ENCODE measurements at regions not wholly inside any gene's neighbourhood (a gene's known extent, or its start where the extent isn't known, plus 50 kb on each side); places are given as distances from the start of the nearest gene placed in this dataset.

DNA sequence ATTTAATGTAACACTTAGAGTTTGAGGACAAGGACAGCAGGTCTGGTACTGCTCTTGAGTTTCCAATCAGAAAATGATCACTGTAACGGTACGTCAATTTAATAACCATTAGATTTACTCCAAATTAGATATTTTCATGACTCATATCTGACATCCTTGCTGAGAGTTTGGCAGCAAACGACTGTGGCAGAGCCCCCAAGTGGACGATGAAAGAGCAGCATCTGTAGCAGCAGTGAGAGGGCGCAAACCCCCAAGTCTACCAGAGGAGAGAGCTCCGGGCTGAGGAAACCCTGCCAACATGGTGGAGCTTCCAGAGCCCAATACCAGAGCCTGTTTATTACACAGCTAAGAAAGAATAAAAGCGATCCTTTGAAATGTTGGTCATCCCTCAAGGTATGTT lies 73.2 kb upstream of the EPB41L4A start:
- ATAC-seq (peak; percentile 99), DNase-seq (ENCODE audit: extremely low read depth in 1 of 4, low spot score in 3 of 4) (peak; percentile 35 to 67 (median 48)), FAIRE-seq (peak; percentile 83)
- Histone ChIP-seq H3K9me1 (ENCODE audit: control insufficient read depth, insufficient read depth, low read length) (no peaks in the 10 kb centered on the region), H2AFZ (ENCODE audit: low read depth, low read length) (no peak overlapping the region), H3K9me3 (replicated peaks; ENCODE audit: control insufficient read depth, insufficient read depth, low read depth, low read length) (no peaks in the 10 kb centered on the region), H3K4me3 (no peak overlapping the region), H3K4me1 (replicated peaks in 1 of 2; ENCODE audit: control insufficient read depth in 2 of 2, insufficient read depth in 2 of 2, low read length in 2 of 2) (no peaks in the 10 kb centered on the region), H3K36me3 (ENCODE audit: control insufficient read depth, insufficient read depth, low read length) (no peaks in the 10 kb centered on the region), H3K9ac (ENCODE audit: insufficient read depth in 1 of 2, low read depth in 2 of 2, low read length in 2 of 2) (no peak overlapping the region), H3K4me2 (ENCODE audit: insufficient read depth, low read length) (no peak overlapping the region), H3K27me3 (ENCODE audit: control insufficient read depth in 2 of 2, insufficient read depth in 2 of 2, low read length in 2 of 2) (no peaks in the 10 kb centered on the region; a peak in 1 of 5 replicates), H3K27ac (ENCODE audit: extremely low read depth, low read depth, low read length) (no peak overlapping the region), H4K20me1 (replicated peaks; ENCODE audit: control insufficient read depth, insufficient read depth, low read length) (no peaks in the 10 kb centered on the region), H3K79me2 (ENCODE audit: control insufficient read depth, insufficient read depth, low read length) (no peaks in the 10 kb centered on the region)
- WGBS (ENCODE audit: insufficient coverage, low coverage, missing lambda C conversion rate) = 0% methylated on average over 7 of the region's 7 CpGs
- POLR2A ChIA-PET = no interaction called here
- BruUV-seq (replicated peaks) = no TSS peak
- in situ Hi-C loops (cut with MboI) = no loop called here
- CTCF ChIA-PET (ENCODE audit: low intra/inter-chr PET ratio) = interaction anchor here (0.7 kb wide), 1 partner anchor 181 kb away, joined by 3 read pairs; no protein-coding TSS in a partner anchor
- intact Hi-C loops (cut with micrococcal nuclease) = loop anchor here (10.0 kb wide), 1 partner anchor 53 kb away; no protein-coding TSS in a partner anchor
- TF ChIP-seq MXI1 (IDR thresholded peaks at IDR 0.05; ENCODE audit: low read depth, low read length) = no peak
- peak; percentile 35 to 59; a peak in 3 of 4 replicates for TF ChIP-seq RAD21 (CRISPR knock-in tag; conservative IDR thresholded peaks at IDR 0.05 in 1 of 2, IDR thresholded peaks at IDR 0.05 in 1 of 2)
- TF ChIP-seq SMC3 (conservative IDR thresholded peaks at IDR 0.05; ENCODE audit: insufficient read depth, low read depth, low read length) = peak; percentile 63
- TF ChIP-seq, protein P1, sequence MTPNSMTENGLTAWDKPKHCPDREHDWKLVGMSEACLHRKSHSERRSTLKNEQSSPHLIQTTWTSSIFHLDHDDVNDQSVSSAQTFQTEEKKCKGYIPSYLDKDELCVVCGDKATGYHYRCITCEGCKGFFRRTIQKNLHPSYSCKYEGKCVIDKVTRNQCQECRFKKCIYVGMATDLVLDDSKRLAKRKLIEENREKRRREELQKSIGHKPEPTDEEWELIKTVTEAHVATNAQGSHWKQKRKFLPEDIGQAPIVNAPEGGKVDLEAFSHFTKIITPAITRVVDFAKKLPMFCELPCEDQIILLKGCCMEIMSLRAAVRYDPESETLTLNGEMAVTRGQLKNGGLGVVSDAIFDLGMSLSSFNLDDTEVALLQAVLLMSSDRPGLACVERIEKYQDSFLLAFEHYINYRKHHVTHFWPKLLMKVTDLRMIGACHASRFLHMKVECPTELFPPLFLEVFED (CRISPR knock-in tag; conservative IDR thresholded peaks at IDR 0.05) = no peak
- TF ChIP-seq, protein P2, sequence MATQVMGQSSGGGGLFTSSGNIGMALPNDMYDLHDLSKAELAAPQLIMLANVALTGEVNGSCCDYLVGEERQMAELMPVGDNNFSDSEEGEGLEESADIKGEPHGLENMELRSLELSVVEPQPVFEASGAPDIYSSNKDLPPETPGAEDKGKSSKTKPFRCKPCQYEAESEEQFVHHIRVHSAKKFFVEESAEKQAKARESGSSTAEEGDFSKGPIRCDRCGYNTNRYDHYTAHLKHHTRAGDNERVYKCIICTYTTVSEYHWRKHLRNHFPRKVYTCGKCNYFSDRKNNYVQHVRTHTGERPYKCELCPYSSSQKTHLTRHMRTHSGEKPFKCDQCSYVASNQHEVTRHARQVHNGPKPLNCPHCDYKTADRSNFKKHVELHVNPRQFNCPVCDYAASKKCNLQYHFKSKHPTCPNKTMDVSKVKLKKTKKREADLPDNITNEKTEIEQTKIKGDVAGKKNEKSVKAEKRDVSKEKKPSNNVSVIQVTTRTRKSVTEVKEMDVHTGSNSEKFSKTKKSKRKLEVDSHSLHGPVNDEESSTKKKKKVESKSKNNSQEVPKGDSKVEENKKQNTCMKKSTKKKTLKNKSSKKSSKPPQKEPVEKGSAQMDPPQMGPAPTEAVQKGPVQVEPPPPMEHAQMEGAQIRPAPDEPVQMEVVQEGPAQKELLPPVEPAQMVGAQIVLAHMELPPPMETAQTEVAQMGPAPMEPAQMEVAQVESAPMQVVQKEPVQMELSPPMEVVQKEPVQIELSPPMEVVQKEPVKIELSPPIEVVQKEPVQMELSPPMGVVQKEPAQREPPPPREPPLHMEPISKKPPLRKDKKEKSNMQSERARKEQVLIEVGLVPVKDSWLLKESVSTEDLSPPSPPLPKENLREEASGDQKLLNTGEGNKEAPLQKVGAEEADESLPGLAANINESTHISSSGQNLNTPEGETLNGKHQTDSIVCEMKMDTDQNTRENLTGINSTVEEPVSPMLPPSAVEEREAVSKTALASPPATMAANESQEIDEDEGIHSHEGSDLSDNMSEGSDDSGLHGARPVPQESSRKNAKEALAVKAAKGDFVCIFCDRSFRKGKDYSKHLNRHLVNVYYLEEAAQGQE (IDR thresholded peaks at IDR 0.05; ENCODE audit: borderline replicate concordance) = peak; percentile 47; the same call in 1 of the 2 replicates
- TF ChIP-seq, protein P2 (CRISPR knock-in tag; IDR thresholded peaks at IDR 0.05; ENCODE audit: low read depth) = no peak
- TF ChIP-seq, protein P3, sequence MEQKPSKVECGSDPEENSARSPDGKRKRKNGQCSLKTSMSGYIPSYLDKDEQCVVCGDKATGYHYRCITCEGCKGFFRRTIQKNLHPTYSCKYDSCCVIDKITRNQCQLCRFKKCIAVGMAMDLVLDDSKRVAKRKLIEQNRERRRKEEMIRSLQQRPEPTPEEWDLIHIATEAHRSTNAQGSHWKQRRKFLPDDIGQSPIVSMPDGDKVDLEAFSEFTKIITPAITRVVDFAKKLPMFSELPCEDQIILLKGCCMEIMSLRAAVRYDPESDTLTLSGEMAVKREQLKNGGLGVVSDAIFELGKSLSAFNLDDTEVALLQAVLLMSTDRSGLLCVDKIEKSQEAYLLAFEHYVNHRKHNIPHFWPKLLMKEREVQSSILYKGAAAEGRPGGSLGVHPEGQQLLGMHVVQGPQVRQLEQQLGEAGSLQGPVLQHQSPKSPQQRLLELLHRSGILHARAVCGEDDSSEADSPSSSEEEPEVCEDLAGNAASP (IDR thresholded peaks at IDR 0.05) = no peak
- TF ChIP-seq KLF16 (IDR thresholded peaks at IDR 0.05) = peak; percentile 5; the same call in 1 of the 2 replicates
- TF ChIP-seq NEUROD1 (IDR thresholded peaks at IDR 0.05; ENCODE audit: borderline replicate concordance, low read depth, low read length, partially characterized antibody) = no peak
